Caco-2 (cell line): ENCODE measurements at regions not wholly inside any gene's neighbourhood (a gene's known extent, or its start where the extent isn't known, plus 50 kb on each side); places are given as distances from the start of the nearest gene placed in this dataset.

Experiments
- BruUV-seq: library from RNA; stranded (reverse); fragments of 400-500 nt; replicated peaks from 2 replicates; lab custom pipeline; 2021; lab: Mats Ljungman, UMichigan
- CTCF ChIA-PET: fragments of 300-600 bp; sonication (Branson Sonifier 250); formaldehyde crosslinking; loops from one replicate; lab custom pipeline; 2022; ENCODE audit warnings: antibody characterized with exemption; lab: Charles Lee
- POLR2A ChIA-PET: fragments of 300-600 bp; sonication (Branson Sonifier 250); formaldehyde crosslinking; loops from one replicate; lab custom pipeline; 2022; ENCODE audit warnings: antibody characterized with exemption; lab: Charles Lee
- DNase-seq, 2 experiments: peaks; one replicate each; pipeline versions ENCODE4 v3.0.0 to v3.0.0-alpha.2; 2020 to 2022
- H3K27me3 ChIP-seq: replicated peaks from 2 replicates; pipeline ENCODE4 v1.6.0; 2011; ENCODE audit warnings: low read length; ENCODE audit not compliant: control insufficient read depth, insufficient read depth
- H3K36me3 ChIP-seq: 2 replicates; pipeline ENCODE4 v1.5.1; 2011; ENCODE audit warnings: low read length; ENCODE audit not compliant: control insufficient read depth, insufficient read depth
- H3K4me1 ChIP-seq: fragments of 250-450 bp; sonication (Bioruptor Pico); 2 replicates; pipeline ENCODE4 v1.5.1; 2020; ENCODE audit warnings: mild to moderate bottlenecking
- H3K4me3 ChIP-seq: 2 replicates; pipeline ENCODE4 v1.5.1; 2011; ENCODE audit warnings: low read depth, mild to moderate bottlenecking, control low read depth, low read length
- H3K9me3 ChIP-seq: fragments of 250-450 bp; sonication (Bioruptor Pico); 2 replicates; pipeline ENCODE4 v1.5.1; 2020; ENCODE audit warnings: mild to moderate bottlenecking, moderate library complexity
- H3K27ac Mint-ChIP-seq: one replicate; pipeline ENCODE4 v1.8.0; 2022; ENCODE audit warnings: mixed read lengths; ENCODE audit not compliant: unreplicated experiment
- H3K27me3 Mint-ChIP-seq: one replicate; pipeline ENCODE4 v1.8.0; 2022; ENCODE audit warnings: mixed read lengths; ENCODE audit not compliant: insufficient read depth, unreplicated experiment
- H3K36me3 Mint-ChIP-seq: one replicate; pipeline ENCODE4 v1.8.0; 2022; ENCODE audit warnings: mild to moderate bottlenecking, mixed read lengths; ENCODE audit not compliant: insufficient read depth, unreplicated experiment
- H3K4me1 Mint-ChIP-seq: one replicate; pipeline ENCODE4 v1.8.0; 2022; ENCODE audit warnings: low read depth, mixed read lengths; ENCODE audit not compliant: unreplicated experiment
- H3K4me3 Mint-ChIP-seq: one replicate; pipeline ENCODE4 v1.8.0; 2022; ENCODE audit warnings: mild to moderate bottlenecking, moderate library complexity, mixed read lengths; ENCODE audit not compliant: unreplicated experiment
- H3K9me3 Mint-ChIP-seq: one replicate; pipeline ENCODE4 v1.8.0; 2022; ENCODE audit warnings: mixed read lengths; ENCODE audit not compliant: unreplicated experiment
- CTCF ChIP-seq, 2 experiments: fragments of 200-600 bp in 1 of 2; IDR thresholded peaks; 1 replicate in 1 of 2; 2 replicates in 1 of 2; pipeline versions ENCODE4 v1.5.1 to v1.8.0; 2011 to 2022; ENCODE audit warnings: antibody characterized with exemption in 1 of 2, control low read depth in 1 of 2, inconsistent platforms in 1 of 2, low read depth in 1 of 2, low read length in 1 of 2, mild to moderate bottlenecking in 1 of 2, moderate library complexity in 1 of 2; ENCODE audit not compliant: insufficient read depth in 1 of 2, severe bottlenecking in 1 of 2, unreplicated experiment in 1 of 2
- intact Hi-C: fragments of 100-400 bp; cut with micrococcal nuclease; formaldehyde crosslinking; loops from one replicate; pipeline ENCODE4 v1.10.0; 2022; ENCODE audit not compliant: unreplicated experiment

GRCh38 chr6:97901531-97901930 is 618.5 kb upstream of the MMS22L start:
- no TSS peak for BruUV-seq
- no peaks in the 10 kb centered on the region for H3K27me3 ChIP-seq
- Mint-ChIP-seq H3K9me3 (no peaks in the 10 kb centered on the region), H3K27ac (no peak overlapping the region), H3K36me3 (no peaks in the 10 kb centered on the region), H3K27me3 (peaks cover 2% of the 10 kb centered on the region), H3K4me3 (no peak overlapping the region), H3K4me1 (no peaks in the 10 kb centered on the region)
- H3K4me3 ChIP-seq, result no peak overlapping the region
- CTCF ChIA-PET, result no interaction called here
- no peaks in the 10 kb centered on the region for H3K36me3 ChIP-seq
- intact Hi-C loops, result no loop called here
- no peak for DNase-seq
- POLR2A ChIA-PET, result no interaction called here
- H3K9me3 ChIP-seq, result no peaks in the 10 kb centered on the region
- no peaks in the 10 kb centered on the region for H3K4me1 ChIP-seq
- TF ChIP-seq CTCF (IDR thresholded peaks at IDR 0.05; ENCODE audit: insufficient read depth in 1 of 2, low read depth in 1 of 2, low read length in 1 of 2, severe bottlenecking in 1 of 2, unreplicated experiment in 1 of 2), result no peak

GRCh38 chr6:97909380-97909779 is 626.4 kb upstream of the MMS22L start:
- peaks cover 5% of the 10 kb centered on the region for H3K27me3 Mint-ChIP-seq
- H3K27ac Mint-ChIP-seq, result no peak overlapping the region
- no peaks in the 10 kb centered on the region for H3K9me3 ChIP-seq
- H3K36me3 ChIP-seq, result no peaks in the 10 kb centered on the region
- POLR2A ChIA-PET, result no interaction called here
- no peaks in the 10 kb centered on the region for H3K4me1 ChIP-seq
- BruUV-seq, result no TSS peak
- H3K4me1 Mint-ChIP-seq, result no peaks in the 10 kb centered on the region
- H3K4me3 ChIP-seq, result no peak overlapping the region
- no peaks in the 10 kb centered on the region for H3K9me3 Mint-ChIP-seq
- CTCF ChIA-PET, result no interaction called here
- intact Hi-C loops, result no loop called here
- no peak overlapping the region for H3K4me3 Mint-ChIP-seq
- no peaks in the 10 kb centered on the region for H3K36me3 Mint-ChIP-seq
- no peaks in the 10 kb centered on the region for H3K27me3 ChIP-seq
- no peak for DNase-seq
- TF ChIP-seq CTCF (IDR thresholded peaks at IDR 0.05; ENCODE audit: insufficient read depth in 1 of 2, low read depth in 1 of 2, low read length in 1 of 2, severe bottlenecking in 1 of 2, unreplicated experiment in 1 of 2), result no peak

GRCh38 chr6:97913721-97914120 is 630.7 kb upstream of the MMS22L start:
- POLR2A ChIA-PET, result no interaction called here
- Mint-ChIP-seq H3K9me3 (no peaks in the 10 kb centered on the region), H3K27me3 (peaks cover 3% of the 10 kb centered on the region), H3K27ac (no peak overlapping the region), H3K4me1 (no peaks in the 10 kb centered on the region), H3K4me3 (no peak overlapping the region), H3K36me3 (no peaks in the 10 kb centered on the region)
- no peak for DNase-seq
- TF ChIP-seq CTCF (IDR thresholded peaks at IDR 0.05; ENCODE audit: insufficient read depth in 1 of 2, low read depth in 1 of 2, low read length in 1 of 2, severe bottlenecking in 1 of 2, unreplicated experiment in 1 of 2), result no peak
- Histone ChIP-seq H3K9me3 (no peaks in the 10 kb centered on the region), H3K27me3 (no peaks in the 10 kb centered on the region), H3K36me3 (no peaks in the 10 kb centered on the region), H3K4me1 (no peaks in the 10 kb centered on the region), H3K4me3 (no peak overlapping the region)
- BruUV-seq, result no TSS peak
- intact Hi-C loops, result no loop called here
- CTCF ChIA-PET, result no interaction called here
